Liver (tissue), 3 donors: ENCODE measurements at regions not wholly inside any gene's neighbourhood (a gene's known extent, or its start where the extent isn't known, plus 50 kb on each side); places are given as distances from the start of the nearest gene placed in this dataset.
"Not testable (repeated sequence)": the region's sequence is repeated elsewhere in the genome, so short reads cannot be mapped to it uniquely, and the experiment has no call there.

ENCODE experiments used
- CTCF ChIP-seq: fragments of 150-350 bp; IDR thresholded peaks from 2 replicates; pipeline ENCODE4 v1.5.1; 2017; ENCODE audit warnings: improper control_type of control experiment, low read depth, low read length; ENCODE audit not compliant: missing input control
- JUND ChIP-seq, 2 donors: IDR thresholded peaks; 2 replicates each; pipeline ENCODE4 v1.6.1; 2016; ENCODE audit warnings: antibody characterized with exemption in 2 of 2
- MAX ChIP-seq: IDR thresholded peaks from 2 replicates; pipeline ENCODE4 v1.6.1; 2016; ENCODE audit warnings: antibody characterized with exemption
- REST ChIP-seq: IDR thresholded peaks from 2 replicates; pipeline ENCODE4 v1.6.1; 2016; ENCODE audit warnings: antibody characterized with exemption, mild to moderate bottlenecking
- RXRA ChIP-seq, 2 donors: IDR thresholded peaks; 2 replicates each; pipeline ENCODE4 v1.6.1; 2017 to 2018; ENCODE audit warnings: antibody characterized with exemption in 2 of 2, mild to moderate bottlenecking in 1 of 2
- SP1 ChIP-seq: IDR thresholded peaks from 2 replicates; pipeline ENCODE4 v1.6.1; 2018; ENCODE audit warnings: antibody characterized with exemption, mild to moderate bottlenecking
- YY1 ChIP-seq: IDR thresholded peaks from 2 replicates; pipeline ENCODE4 v1.6.1; 2016; ENCODE audit warnings: antibody characterized with exemption, mild to moderate bottlenecking
- donor health status: healthy.
- donor health status: healthy.

GRCh38 chr16:29300030-29300491 lies 106.5 kb downstream of the NPIPB11 start:
- not testable (repeated sequence) for TF ChIP-seq MAX; JUND (IDR thresholded peaks at IDR 0.05); REST; CTCF; SP1; YY1
- TF ChIP-seq RXRA (IDR thresholded peaks at IDR 0.05), result peak; percentile 28 to 34
